ENCODE measurements at regions not wholly inside any gene's neighbourhood (a gene's known extent, or its start where the extent isn't known, plus 50 kb on each side); places are given as distances from the start of the nearest gene placed in this dataset.
"Not testable (repeated sequence)": the region's sequence is repeated elsewhere in the genome, so short reads cannot be mapped to it uniquely, and the experiment has no call there.

DNA sequence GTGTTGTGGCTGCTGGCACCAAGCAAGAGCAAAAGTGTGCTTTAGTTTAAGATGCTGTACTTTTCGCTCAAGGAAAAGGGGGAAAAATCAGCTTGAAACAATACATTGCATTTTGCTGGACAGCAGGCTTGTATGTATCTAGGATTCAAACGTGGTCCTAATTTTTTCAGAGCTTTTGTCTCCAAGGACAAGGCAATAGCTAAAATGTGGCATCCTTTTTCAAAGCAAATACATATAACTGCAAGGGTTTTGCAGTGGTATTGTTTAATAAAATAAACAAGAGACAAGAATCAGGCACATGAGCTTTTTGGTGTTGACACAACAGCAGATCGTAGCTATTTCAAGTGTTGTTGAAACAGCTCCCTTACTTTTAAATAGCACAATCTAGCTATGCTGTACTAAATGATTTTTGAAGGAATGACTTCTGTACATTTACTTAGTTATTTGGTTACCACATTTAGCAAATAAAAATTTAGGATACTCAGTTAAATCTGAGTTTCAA is 137.0 kb upstream of the HEY2 start:
- Histone ChIP-seq H3K27ac (no peak overlapping the region), H3K4me1 (ENCODE audit: control insufficient read depth in 1 of 2, insufficient read depth in 1 of 2, low read depth in 1 of 2, low read length in 1 of 2) (no peaks in the 10 kb centered on the region), H3K27me3 (no peaks in the 10 kb centered on the region), H3K4me3 (ENCODE audit: low read depth in 1 of 2, low read length in 1 of 2) (no peak overlapping the region), H3K9me3 (no peaks in the 10 kb centered on the region), H3K36me3 (no peaks in the 10 kb centered on the region)
- TF ChIP-seq, protein P1, sequence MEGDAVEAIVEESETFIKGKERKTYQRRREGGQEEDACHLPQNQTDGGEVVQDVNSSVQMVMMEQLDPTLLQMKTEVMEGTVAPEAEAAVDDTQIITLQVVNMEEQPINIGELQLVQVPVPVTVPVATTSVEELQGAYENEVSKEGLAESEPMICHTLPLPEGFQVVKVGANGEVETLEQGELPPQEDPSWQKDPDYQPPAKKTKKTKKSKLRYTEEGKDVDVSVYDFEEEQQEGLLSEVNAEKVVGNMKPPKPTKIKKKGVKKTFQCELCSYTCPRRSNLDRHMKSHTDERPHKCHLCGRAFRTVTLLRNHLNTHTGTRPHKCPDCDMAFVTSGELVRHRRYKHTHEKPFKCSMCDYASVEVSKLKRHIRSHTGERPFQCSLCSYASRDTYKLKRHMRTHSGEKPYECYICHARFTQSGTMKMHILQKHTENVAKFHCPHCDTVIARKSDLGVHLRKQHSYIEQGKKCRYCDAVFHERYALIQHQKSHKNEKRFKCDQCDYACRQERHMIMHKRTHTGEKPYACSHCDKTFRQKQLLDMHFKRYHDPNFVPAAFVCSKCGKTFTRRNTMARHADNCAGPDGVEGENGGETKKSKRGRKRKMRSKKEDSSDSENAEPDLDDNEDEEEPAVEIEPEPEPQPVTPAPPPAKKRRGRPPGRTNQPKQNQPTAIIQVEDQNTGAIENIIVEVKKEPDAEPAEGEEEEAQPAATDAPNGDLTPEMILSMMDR (IDR thresholded peaks at IDR 0.05), result no peak

DNA sequence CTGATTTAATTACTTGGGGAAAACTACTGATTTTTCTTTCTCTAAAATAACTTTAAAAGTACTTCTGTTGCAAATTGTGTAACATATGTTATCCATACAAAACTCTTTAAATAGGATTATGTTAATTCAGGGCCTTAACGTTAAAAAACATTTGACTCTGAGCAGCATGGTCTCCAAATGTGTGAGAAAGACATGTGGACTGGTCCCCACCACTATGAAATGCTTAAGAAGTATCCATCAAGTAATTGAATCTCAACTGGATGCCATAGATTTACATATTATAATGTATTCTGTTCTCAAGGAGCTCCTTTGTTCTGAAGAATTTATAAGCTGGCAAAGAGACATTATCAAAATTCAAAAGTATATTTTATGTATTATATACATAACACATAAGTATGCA is 130.8 kb upstream of the HEY2 start:
- TF ChIP-seq, protein P1 (IDR thresholded peaks at IDR 0.05), result no peak
- Histone ChIP-seq H3K27ac (no peak overlapping the region), H3K4me3 (ENCODE audit: low read depth in 1 of 2, low read length in 1 of 2) (no peak overlapping the region), H3K4me1 (ENCODE audit: control insufficient read depth in 1 of 2, insufficient read depth in 1 of 2, low read depth in 1 of 2, low read length in 1 of 2) (no peaks in the 10 kb centered on the region), H3K36me3 (no peaks in the 10 kb centered on the region), H3K9me3 (no peaks in the 10 kb centered on the region), H3K27me3 (peaks cover 3% of the 10 kb centered on the region)

- TF ChIP-seq, protein P1 (IDR thresholded peaks at IDR 0.05), result no peak
- Histone ChIP-seq H3K27me3 (peaks cover 6% of the 10 kb centered on the region), H3K9me3 (no peaks in the 10 kb centered on the region), H3K27ac (no peak overlapping the region), H3K36me3 (no peaks in the 10 kb centered on the region), H3K4me1 (ENCODE audit: control insufficient read depth in 1 of 2, insufficient read depth in 1 of 2, low read depth in 1 of 2, low read length in 1 of 2) (no peaks in the 10 kb centered on the region), H3K4me3 (ENCODE audit: low read depth in 1 of 2, low read length in 1 of 2) (no peak overlapping the region)
These were observed 126.3 kb upstream of the HEY2 start for GRCh38 chr6:125623085-125623484.

DNA sequence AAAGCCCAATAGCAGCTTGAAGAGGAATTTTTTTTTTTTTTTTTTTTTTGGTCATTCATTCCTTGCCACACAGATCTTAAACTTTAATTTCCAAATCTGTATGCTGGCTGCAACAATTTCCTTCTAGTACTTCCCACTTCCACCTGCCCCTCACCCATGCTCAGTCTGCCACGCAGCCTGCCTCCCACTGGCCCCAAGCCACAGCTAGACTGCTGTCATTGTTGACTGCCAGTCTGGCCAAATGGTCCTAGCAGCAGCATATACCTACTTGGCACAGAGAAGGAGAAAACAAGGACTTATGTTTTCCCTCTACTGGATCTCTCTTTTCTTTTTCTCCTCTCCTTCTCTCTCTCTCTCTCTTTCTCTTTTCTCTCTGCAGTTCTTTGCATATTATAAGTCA is 118.3 kb upstream of the HEY2 start:
- H3K27me3 ChIP-seq, result no peaks in the 10 kb centered on the region
- no peak overlapping the region for H3K4me3 ChIP-seq (ENCODE audit: low read depth in 1 of 2, low read length in 1 of 2)
- no peak overlapping the region for H3K27ac ChIP-seq
- TF ChIP-seq, protein P1 (IDR thresholded peaks at IDR 0.05), result no peak
- H3K36me3 ChIP-seq, result no peaks in the 10 kb centered on the region
- no peaks in the 10 kb centered on the region for H3K9me3 ChIP-seq
- H3K4me1 ChIP-seq (ENCODE audit: control insufficient read depth in 1 of 2, insufficient read depth in 1 of 2, low read depth in 1 of 2, low read length in 1 of 2), result peaks cover 0 to 3% of the 10 kb centered on the region in 2 experiments

DNA sequence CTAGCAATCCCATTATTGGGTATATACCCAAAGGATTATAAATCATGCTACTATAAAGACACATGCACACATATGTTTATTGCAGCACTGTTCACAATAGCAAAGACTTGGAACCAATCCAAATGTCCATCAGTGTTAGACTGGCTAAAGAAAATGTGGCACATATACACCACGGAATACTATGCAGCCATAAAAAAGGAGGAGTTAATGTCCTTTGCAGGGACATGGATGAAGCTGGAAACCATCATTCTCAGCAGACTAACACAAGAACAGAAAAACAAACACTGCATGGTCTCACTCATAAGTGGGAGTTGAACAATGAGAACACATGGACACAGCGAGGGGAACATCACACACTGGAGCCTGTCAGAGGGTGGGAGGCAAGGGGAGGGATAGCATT is 113.4 kb upstream of the HEY2 start:
- H3K4me1 ChIP-seq (ENCODE audit: control insufficient read depth in 1 of 2, insufficient read depth in 1 of 2, low read depth in 1 of 2, low read length in 1 of 2); H3K9me3 ChIP-seq; H3K27ac ChIP-seq; H3K4me3 ChIP-seq (ENCODE audit: low read depth in 1 of 2, low read length in 1 of 2); H3K36me3 ChIP-seq; H3K27me3 ChIP-seq: not testable (repeated sequence)

DNA sequence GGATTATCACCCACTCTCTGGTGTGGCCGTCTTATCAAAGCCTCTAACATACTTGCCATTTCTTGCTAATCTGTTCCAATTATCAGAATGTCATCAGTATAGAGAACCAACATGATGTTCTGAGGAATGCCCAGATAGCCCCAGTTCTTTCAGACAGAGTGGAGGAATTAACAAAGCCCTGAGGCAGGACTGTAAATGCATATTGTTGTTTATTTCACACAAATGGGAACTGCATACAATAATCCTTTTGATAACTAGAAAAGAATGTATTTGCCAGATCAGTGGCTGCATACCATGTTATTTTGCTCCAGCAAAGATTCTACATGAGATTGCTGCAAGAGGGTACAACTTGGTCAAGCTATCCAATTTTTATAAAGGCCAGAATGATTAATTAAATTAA is 112.8 kb upstream of the HEY2 start:
- H3K36me3 ChIP-seq, result no peaks in the 10 kb centered on the region
- H3K4me1 ChIP-seq (ENCODE audit: control insufficient read depth in 1 of 2, insufficient read depth in 1 of 2, low read depth in 1 of 2, low read length in 1 of 2), result no peaks in the 10 kb centered on the region
- no peak overlapping the region for H3K27ac ChIP-seq
- TF ChIP-seq, protein P1 (IDR thresholded peaks at IDR 0.05), result no peak
- H3K4me3 ChIP-seq (ENCODE audit: low read depth in 1 of 2, low read length in 1 of 2), result no peak overlapping the region
- H3K27me3 ChIP-seq, result no peaks in the 10 kb centered on the region
- H3K9me3 ChIP-seq, result no peaks in the 10 kb centered on the region

All from neutrophil (primary cell).